HepG2 (cell line): ENCODE measurements at regions not wholly inside any gene's neighbourhood (a gene's known extent, or its start where the extent isn't known, plus 50 kb on each side); places are given as distances from the start of the nearest gene placed in this dataset.

Source experiments
- ATAC-seq: fragments of 200-7000 bp; cut with Tn5 transposase; 3 replicates; pipeline ENCODE4 v1.9.1; 2020; ENCODE audit warnings: mild to moderate bottlenecking, moderate library complexity
- BruUV-seq: library from RNA; stranded (reverse); fragments of 400-500 nt; replicated peaks from 2 replicates; lab custom pipeline; 2021; lab: Mats Ljungman, UMichigan
- CTCF ChIA-PET: fragments of 300-600 bp; formaldehyde crosslinking; extraction: SDS; loops from one replicate; lab custom pipeline; 2021; ENCODE audit warnings: low total read pairs, inconsistent platforms, low intra/inter-chr PET ratio; lab: Yijun Ruan, JAX
- POLR2A ChIA-PET: fragments of 350-600 bp; sonication (Branson Sonifier 250); formaldehyde crosslinking; loops from one replicate; lab custom pipeline; 2020; ENCODE audit warnings: antibody characterized with exemption, inconsistent platforms; lab: Yijun Ruan, JAX
- DNase-seq: peaks from one replicate; pipeline ENCODE4 v3.0.0-alpha.2; 2015; ENCODE audit warnings: low spot score
- FAIRE-seq: peaks from 3 replicates; lab custom pipeline; 2011; peaks lifted over from hg19 to GRCh38; lab: Jason Lieb, UNC
- H2AFZ ChIP-seq: one replicate; pipeline ENCODE4 v1.6.1; 2011; ENCODE audit warnings: low read length, inconsistent platforms
- H3K27ac ChIP-seq: fragments of 300-600 bp; 3 replicates; pipeline ENCODE4 v1.8.0; 2011; ENCODE audit warnings: mixed run types, mild to moderate bottlenecking, mixed read lengths, low read length, inconsistent platforms; ENCODE audit not compliant: insufficient read depth; ENCODE audit errors: extremely low read length
- H3K27me3 ChIP-seq, 2 experiments: fragments of 200-600 bp in 1 of 2; 2 replicates in 1 of 2; 3 replicates in 1 of 2; pipeline versions ENCODE4 v1.6.0 to v1.8.0; 2011; ENCODE audit warnings: low read length in 2 of 2, mild to moderate bottlenecking in 2 of 2, moderate library complexity in 2 of 2, inconsistent platforms in 1 of 2; ENCODE audit not compliant: insufficient read depth in 2 of 2, control insufficient read depth in 1 of 2
- H3K36me3 ChIP-seq, 2 experiments: fragments of 200-600 bp in 1 of 2; replicated peaks in 1 of 2; 2 replicates in 1 of 2; 3 replicates in 1 of 2; pipeline versions ENCODE4 v1.5.1 to v1.8.0; 2011; ENCODE audit warnings: low read length in 2 of 2, inconsistent platforms in 1 of 2; ENCODE audit not compliant: insufficient read depth in 2 of 2, control insufficient read depth in 1 of 2
- H3K4me1 ChIP-seq: 2 replicates; pipeline ENCODE4 v1.5.1; 2012; ENCODE audit warnings: low read length, inconsistent platforms; ENCODE audit not compliant: insufficient read depth
- H3K4me2 ChIP-seq: 2 replicates; pipeline ENCODE4 v1.6.0; 2011; ENCODE audit warnings: low read depth, low read length, inconsistent platforms
- H3K4me3 ChIP-seq, 3 experiments: fragments of 200-600 bp in 1 of 3; sonication (generic), shearing (Covaris generic) in 1 of 3; replicated peaks in 1 of 3; 2 replicates each; pipeline ENCODE4 v1.5.1; 2011 to 2016; ENCODE audit warnings: low read length in 3 of 3, inconsistent platforms in 2 of 3, low read depth in 2 of 3, mild to moderate bottlenecking in 2 of 3, control low read depth in 1 of 3, mixed read lengths in 1 of 3; ENCODE audit not compliant: insufficient read depth in 1 of 3
- H3K79me2 ChIP-seq: one replicate; pipeline ENCODE4 v1.6.1; 2011; ENCODE audit warnings: low read length, inconsistent platforms; ENCODE audit not compliant: insufficient read depth
- H3K9ac ChIP-seq: 2 replicates; pipeline ENCODE4 v1.6.0; 2011; ENCODE audit warnings: mild to moderate bottlenecking, low read depth, low read length, inconsistent platforms; ENCODE audit not compliant: insufficient read depth
- H3K9me3 ChIP-seq: 2 replicates; pipeline ENCODE4 v1.5.1; 2012; ENCODE audit warnings: mild to moderate bottlenecking, low read length
- H4K20me1 ChIP-seq: 2 replicates; pipeline ENCODE4 v1.6.0; 2011; ENCODE audit warnings: inconsistent platforms, mild to moderate bottlenecking, low read length, moderate library complexity; ENCODE audit not compliant: insufficient read depth
- CBFB ChIP-seq: sonication (generic); formaldehyde crosslinking; IDR thresholded peaks from 2 replicates; pipeline ENCODE4 v1.4.0; 2020; ENCODE audit warnings: missing genetic modification reagents
- CENPX ChIP-seq: sonication (generic); formaldehyde crosslinking; IDR thresholded peaks from 2 replicates; pipeline ENCODE4 v1.9.0; 2021; ENCODE audit warnings: mild to moderate bottlenecking, missing genetic modification reagents, moderate library complexity
- CHCHD3 ChIP-seq: sonication (generic); formaldehyde crosslinking; IDR thresholded peaks from 2 replicates; pipeline ENCODE4 v1.8.0; 2022; ENCODE audit warnings: mild to moderate bottlenecking, missing genetic modification reagents, moderate library complexity
- GATAD2A ChIP-seq: IDR thresholded peaks from 2 replicates; pipeline ENCODE4 v1.6.1; 2016
- JUND ChIP-seq: sonication (generic); formaldehyde crosslinking; IDR thresholded peaks from 2 replicates; pipeline ENCODE4 v1.8.0; 2022; ENCODE audit warnings: mild to moderate bottlenecking, missing genetic modification reagents
- NCOA5 ChIP-seq: sonication (generic); formaldehyde crosslinking; IDR thresholded peaks from 2 replicates; pipeline ENCODE4 v1.4.0; 2020; ENCODE audit warnings: missing genetic modification reagents
- TAF15 ChIP-seq: fragments of 200-400 bp; formaldehyde crosslinking; IDR thresholded peaks from one replicate; pipeline ENCODE4 v1.6.1; 2018; ENCODE audit warnings: mild to moderate bottlenecking, low read depth, low read length; ENCODE audit not compliant: poor library complexity, severe bottlenecking
- ZBTB40 ChIP-seq, 2 experiments: fragments of 450-650 bp in 1 of 2; sonication (generic) in 1 of 2; formaldehyde crosslinking in 1 of 2; IDR thresholded peaks; 2 replicates each; pipeline versions ENCODE4 v1.6.1 to v1.8.0; 2016 to 2022; ENCODE audit warnings: antibody characterized with exemption in 1 of 2, mild to moderate bottlenecking in 1 of 2, missing genetic modification reagents in 1 of 2
- ZFP1 ChIP-seq: IDR thresholded peaks from 2 replicates; pipeline ENCODE4 v1.6.1; 2016
- ZFY ChIP-seq: sonication (generic); formaldehyde crosslinking; IDR thresholded peaks from 2 replicates; pipeline ENCODE4 v1.4.0; 2020; ENCODE audit warnings: missing genetic modification reagents
- ZNF333 ChIP-seq: sonication (generic); formaldehyde crosslinking; IDR thresholded peaks from 2 replicates; pipeline ENCODE4 v1.4.0; 2020; ENCODE audit warnings: mild to moderate bottlenecking, missing genetic modification reagents, borderline replicate concordance
- ZNF383 ChIP-seq: sonication (generic); formaldehyde crosslinking; IDR thresholded peaks from 2 replicates; pipeline ENCODE4 v1.4.0; 2020; ENCODE audit warnings: missing genetic modification reagents, mild to moderate bottlenecking, borderline replicate concordance
- ZNF577 ChIP-seq: sonication (generic); formaldehyde crosslinking; IDR thresholded peaks from 2 replicates; pipeline ENCODE4 v1.4.0; 2020; ENCODE audit warnings: mild to moderate bottlenecking, low read depth, missing genetic modification reagents, borderline replicate concordance
- ZSCAN25 ChIP-seq: sonication (generic); formaldehyde crosslinking; IDR thresholded peaks from 2 replicates; pipeline ENCODE4 v1.8.0; 2022; ENCODE audit warnings: mild to moderate bottlenecking, missing genetic modification reagents
- ZSCAN31 ChIP-seq: sonication (generic); formaldehyde crosslinking; IDR thresholded peaks from 2 replicates; pipeline ENCODE4 v1.5.0; 2020; ENCODE audit warnings: low read depth, mild to moderate bottlenecking, missing genetic modification reagents
- WGBS: methylation state at CpG from one replicate; pipeline ENCODE4 v1.1.6; 2017; ENCODE audit warnings: low lambda C conversion rate; 5-methylcytosine and 5-hydroxymethylcytosine counted together
- in situ Hi-C: cut with HindIII; loops from 2 replicates; pipeline ENCODE4 v1.10.0; 2017; ENCODE audit warnings: low pct_unique_long_range_greater_than_20kb; ENCODE audit not compliant: extremely low pct_ligation_motif_present
- intact Hi-C: fragments of 100-400 bp; cut with micrococcal nuclease; formaldehyde crosslinking; loops from one replicate; pipeline ENCODE4 v1.10.0; 2022; ENCODE audit not compliant: unreplicated experiment
- TF ChIP-seq, protein P1 (sequence below): IDR thresholded peaks from 2 replicates; pipeline ENCODE4 v1.6.1; 2016; ENCODE audit warnings: low read depth, borderline replicate concordance
- TF ChIP-seq, protein P2 (sequence below): IDR thresholded peaks from 2 replicates; pipeline ENCODE4 v1.6.1; 2016; ENCODE audit warnings: missing biosample characterization, missing genetic modification reagents, low read depth

DNA sequence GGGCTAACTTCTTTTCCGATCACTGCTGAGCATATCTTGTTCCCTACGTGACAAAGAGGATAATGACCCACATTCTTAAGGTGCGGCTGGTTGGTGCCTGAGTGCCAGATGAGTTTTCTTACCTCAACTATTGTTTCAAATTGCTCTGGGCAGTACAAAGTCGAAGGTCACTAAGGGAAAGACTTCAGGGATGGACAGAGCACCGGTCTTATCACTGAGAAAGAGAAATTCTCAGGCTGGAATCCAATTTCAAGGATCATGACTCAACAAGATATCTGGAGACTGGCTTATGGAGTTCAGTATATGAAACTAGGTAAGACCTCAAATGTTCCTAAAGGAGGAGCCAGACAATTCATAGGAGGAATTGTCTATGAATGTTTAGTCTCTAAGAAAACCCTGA lies 780.3 kb downstream of the SUGCT start:
- POLR2A ChIA-PET: no interaction called here
- DNase-seq (no peak), ATAC-seq (no peak), FAIRE-seq (no peak)
- Histone ChIP-seq H3K4me2 (no peak overlapping the region), H3K27ac (no peak overlapping the region), H3K27me3 (no peaks in the 10 kb centered on the region), H3K9me3 (no peaks in the 10 kb centered on the region), H3K4me1 (no peaks in the 10 kb centered on the region), H3K79me2 (no peaks in the 10 kb centered on the region), H2AFZ (no peak overlapping the region), H3K9ac (no peak overlapping the region), H3K36me3 (no peaks in the 10 kb centered on the region), H3K4me3 (no peak overlapping the region), H4K20me1 (no peaks in the 10 kb centered on the region)
- in situ Hi-C loops: no loop called here
- intact Hi-C loops: no loop called here
- CTCF ChIA-PET: no interaction called here
- WGBS: 38% methylated on average over 5 of the region's 5 CpGs
- BruUV-seq: no TSS peak
- TF ChIP-seq ZNF333 (CRISPR knock-in tag) (no peak), TAF15 (no peak), ZBTB40 (IDR thresholded peaks at IDR 0.05) (no peak), ZBTB40 (CRISPR knock-in tag; IDR thresholded peaks at IDR 0.05) (no peak), ZNF383 (no peak), CENPX (no peak), NCOA5 (CRISPR knock-in tag) (no peak), JUND (no peak), CHCHD3 (no peak), ZSCAN25 (CRISPR knock-in tag) (no peak), ZFP1 (no peak), ZFY (no peak), GATAD2A (CRISPR knock-in tag) (no peak), ZNF577 (CRISPR knock-in tag) (no peak), ZSCAN31 (CRISPR knock-in tag) (no peak), CBFB (CRISPR knock-in tag) (no peak)
- TF ChIP-seq, protein P1, sequence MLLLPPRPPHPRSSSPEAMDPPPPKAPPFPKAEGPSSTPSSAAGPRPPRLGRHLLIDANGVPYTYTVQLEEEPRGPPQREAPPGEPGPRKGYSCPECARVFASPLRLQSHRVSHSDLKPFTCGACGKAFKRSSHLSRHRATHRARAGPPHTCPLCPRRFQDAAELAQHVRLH (CRISPR knock-in tag): no peak
- TF ChIP-seq, protein P2, sequence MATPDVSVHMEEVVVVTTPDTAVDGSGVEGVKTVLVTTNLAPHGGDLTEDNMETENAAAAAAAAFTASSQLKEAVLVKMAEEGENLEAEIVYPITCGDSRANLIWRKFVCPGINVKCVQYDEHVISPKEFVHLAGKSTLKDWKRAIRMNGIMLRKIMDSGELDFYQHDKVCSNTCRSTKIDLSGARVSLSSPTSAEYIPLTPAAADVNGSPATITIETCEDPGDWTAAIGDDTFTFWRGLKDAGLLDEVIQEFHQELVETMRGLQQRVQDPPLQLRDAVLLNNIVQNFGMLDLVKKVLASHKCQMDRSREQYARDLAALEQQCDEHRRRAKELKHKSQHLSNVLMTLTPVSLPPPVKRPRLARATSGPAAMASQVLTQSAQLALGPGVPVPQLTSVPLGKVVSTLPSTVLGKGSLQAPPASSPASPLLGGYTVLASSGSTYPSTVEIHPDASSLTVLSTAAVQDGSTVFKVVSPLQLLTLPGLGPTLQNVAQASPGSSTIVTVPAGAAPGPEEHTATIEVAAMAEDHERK: no peak
